Endodermal cell (in vitro differentiated cells): ENCODE measurements at regions not wholly inside any gene's neighbourhood (a gene's known extent, or its start where the extent isn't known, plus 50 kb on each side); places are given as distances from the start of the nearest gene placed in this dataset.

Experiments used
- DNase-seq: peaks from one replicate; pipeline ENCODE4 v3.0.0-alpha.2; 2017
- H3K27ac ChIP-seq: 2 replicates; pipeline ENCODE4 v1.5.1; 2013; ENCODE audit warnings: mild to moderate bottlenecking, low read depth, low read length, moderate library complexity
- H3K27me3 ChIP-seq: 2 replicates; pipeline ENCODE4 v1.6.1; 2013; ENCODE audit warnings: mild to moderate bottlenecking, low read length, moderate library complexity; ENCODE audit not compliant: insufficient read depth, control insufficient read depth, poor library complexity, severe bottlenecking
- H3K36me3 ChIP-seq: 2 replicates; pipeline ENCODE4 v1.7.0; 2013; ENCODE audit warnings: mild to moderate bottlenecking, low read length, moderate library complexity; ENCODE audit not compliant: control insufficient read depth, insufficient read depth
- H3K4me1 ChIP-seq: one replicate; pipeline ENCODE4 v1.7.0; 2013; ENCODE audit warnings: low read length; ENCODE audit not compliant: control insufficient read depth, insufficient read depth
- H3K4me3 ChIP-seq: 2 replicates; pipeline ENCODE4 v1.5.1; 2013; ENCODE audit warnings: mild to moderate bottlenecking, low read length, moderate library complexity
- H3K9ac ChIP-seq: 2 replicates; pipeline ENCODE4 v1.6.1; 2013; ENCODE audit warnings: mild to moderate bottlenecking, low read length, moderate library complexity; ENCODE audit not compliant: poor library complexity, severe bottlenecking; ENCODE audit errors: extremely low read depth
- H3K9me3 ChIP-seq: 2 replicates; pipeline ENCODE4 v1.6.1; 2013; ENCODE audit warnings: mild to moderate bottlenecking, low read length, moderate library complexity; ENCODE audit not compliant: control insufficient read depth
- H3K27ac Mint-ChIP-seq: 2 replicates; pipeline ENCODE4 v1.8.0; 2020; ENCODE audit warnings: mixed read lengths
- H3K27me3 Mint-ChIP-seq: 2 replicates; pipeline ENCODE4 v1.8.0; 2021; ENCODE audit warnings: mild to moderate bottlenecking, mixed read lengths; ENCODE audit not compliant: insufficient read depth
- H3K36me3 Mint-ChIP-seq: 2 replicates; pipeline ENCODE4 v1.8.0; 2020; ENCODE audit warnings: low read depth, mixed read lengths
- H3K4me1 Mint-ChIP-seq: 2 replicates; pipeline ENCODE4 v1.8.0; 2020; ENCODE audit warnings: mixed read lengths
- H3K4me3 Mint-ChIP-seq: 2 replicates; pipeline ENCODE4 v1.8.0; 2020; ENCODE audit warnings: mild to moderate bottlenecking, moderate library complexity, mixed read lengths
- H3K9me3 Mint-ChIP-seq: 2 replicates; pipeline ENCODE4 v1.8.0; 2020; ENCODE audit warnings: mild to moderate bottlenecking, mixed read lengths
- CTCF ChIP-seq: fragments of 200-600 bp; sonication (generic); conservative IDR thresholded peaks from 2 replicates; pipeline ENCODE4 v1.5.0; 2021; ENCODE audit warnings: antibody characterized with exemption, mild to moderate bottlenecking
- WGBS, 2 experiments: methylation state at CpG; one replicate each; pipeline versions ENCODE4 v1.1.5 to v1.1.7; 2013; ENCODE audit warnings: missing lambda C conversion rate in 2 of 2, mixed read lengths in 1 of 2; ENCODE audit not compliant: insufficient coverage in 1 of 2, insufficient read length in 1 of 2; 5-methylcytosine and 5-hydroxymethylcytosine counted together

- no peaks in the 10 kb centered on the region for H3K36me3 ChIP-seq
- no peak overlapping the region for H3K9ac ChIP-seq
- DNase-seq: no peak
- Mint-ChIP-seq H3K4me3 (no peak overlapping the region), H3K27ac (no peak overlapping the region), H3K4me1 (peaks cover 16% of the 10 kb centered on the region), H3K36me3 (no peaks in the 10 kb centered on the region), H3K27me3 (no peaks in the 10 kb centered on the region), H3K9me3 (no peaks in the 10 kb centered on the region)
- TF ChIP-seq CTCF: no peak
- H3K9me3 ChIP-seq: no peaks in the 10 kb centered on the region
- H3K27ac ChIP-seq: no peak overlapping the region
- whole genome bisulfite sequencing, 2 experiments: 64 to 79% methylated on average over 3 of the region's 3 CpGs
- H3K4me1 ChIP-seq: peaks cover 11% of the 10 kb centered on the region
- no peak overlapping the region for H3K4me3 ChIP-seq
- no peaks in the 10 kb centered on the region for H3K27me3 ChIP-seq
Observed at GRCh38 chr16:52383119-52383518, 163.8 kb downstream of the TOX3 start.

- H3K9me3 Mint-ChIP-seq: no peaks in the 10 kb centered on the region
- Histone ChIP-seq H3K27me3 (no peaks in the 10 kb centered on the region), H3K36me3 (no peaks in the 10 kb centered on the region), H3K9ac (no peak overlapping the region), H3K9me3 (no peaks in the 10 kb centered on the region), H3K27ac (no peak overlapping the region), H3K4me3 (no peak overlapping the region), H3K4me1 (peaks cover 11% of the 10 kb centered on the region)
- TF ChIP-seq CTCF: no peak
- H3K4me3 Mint-ChIP-seq: no peak overlapping the region
- H3K27ac Mint-ChIP-seq: no peak overlapping the region
- no peaks in the 10 kb centered on the region for H3K27me3 Mint-ChIP-seq
- DNase-seq: no peak
- H3K4me1 Mint-ChIP-seq: peaks cover 16% of the 10 kb centered on the region
- 67 to 89% methylated on average over 1 of the region's 1 CpG for WGBS, 2 experiments
- H3K36me3 Mint-ChIP-seq: no peaks in the 10 kb centered on the region
Observed at GRCh38 chr16:52379551-52379950, 167.4 kb downstream of the TOX3 start.

- no peak overlapping the region for H3K27ac Mint-ChIP-seq
- WGBS, 2 experiments: 93 to 94% methylated on average over 7 to 9 of the region's 9 CpGs
Observed at GRCh38 chr16:52376676-52377280, 170.2 kb downstream of the TOX3 start.

More at GRCh38 chr16:52376676-52377280, 170.2 kb downstream of the TOX3 start:
- Mint-ChIP-seq H3K27me3 (no peaks in the 10 kb centered on the region), H3K36me3 (peaks cover 3% of the 10 kb centered on the region), H3K4me1 (peaks cover 5% of the 10 kb centered on the region), H3K4me3 (no peak overlapping the region), H3K9me3 (peaks cover 16% of the 10 kb centered on the region)
- no peaks in the 10 kb centered on the region for H3K4me1 ChIP-seq
- peaks cover 9% of the 10 kb centered on the region for H3K9me3 ChIP-seq
- H3K9ac ChIP-seq: no peak overlapping the region
- no peak for TF ChIP-seq CTCF
- DNase-seq: no peak
- no peak overlapping the region for H3K27ac ChIP-seq
- no peak overlapping the region for H3K4me3 ChIP-seq
- no peaks in the 10 kb centered on the region for H3K36me3 ChIP-seq
- no peaks in the 10 kb centered on the region for H3K27me3 ChIP-seq
